Peyer's patch (tissue), 4 donors: ENCODE measurements at regions not wholly inside any gene's neighbourhood (a gene's known extent, or its start where the extent isn't known, plus 50 kb on each side); places are given as distances from the start of the nearest gene placed in this dataset.

ENCODE experiments used
- POLR2A ChIP-seq, 2 donors: fragments of 450-650 bp; IDR thresholded peaks; one replicate each; pipeline ENCODE4 v1.5.1; 2017; ENCODE audit warnings: antibody characterized with exemption in 2 of 2, mild to moderate bottlenecking in 2 of 2, moderate library complexity in 2 of 2
- TF ChIP-seq, protein P1 (sequence below), 6 experiments: fragments of 450-650 bp in 4 of 6; fragments of 200-600 bp in 2 of 6; sonication (generic) in 1 of 6; IDR thresholded peaks; one replicate each; pipeline ENCODE4 v1.5.1; 2017 to 2019; ENCODE audit warnings: antibody characterized with exemption in 6 of 6, mild to moderate bottlenecking in 3 of 6, moderate library complexity in 1 of 6

DNA sequence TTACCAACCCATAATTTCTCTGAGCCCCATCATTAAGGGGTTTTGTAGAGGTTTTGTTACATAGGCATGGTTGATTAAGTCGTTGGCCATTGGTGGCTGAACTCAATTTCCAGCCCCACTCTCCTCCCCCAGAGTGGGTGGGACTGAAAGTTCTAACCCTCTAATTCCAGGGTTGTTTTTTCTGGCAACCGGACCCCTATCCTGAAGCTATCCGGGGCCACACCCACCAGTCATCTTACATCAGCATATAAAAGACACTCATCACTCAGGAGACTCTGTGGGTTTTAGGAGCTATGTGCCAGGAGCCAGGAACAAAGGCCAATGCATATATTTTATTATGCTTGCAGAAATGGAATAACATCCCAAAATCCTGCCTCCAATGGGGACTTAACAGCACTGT is 186.0 kb downstream of the NXNL2 start:
- TF ChIP-seq, protein P1, sequence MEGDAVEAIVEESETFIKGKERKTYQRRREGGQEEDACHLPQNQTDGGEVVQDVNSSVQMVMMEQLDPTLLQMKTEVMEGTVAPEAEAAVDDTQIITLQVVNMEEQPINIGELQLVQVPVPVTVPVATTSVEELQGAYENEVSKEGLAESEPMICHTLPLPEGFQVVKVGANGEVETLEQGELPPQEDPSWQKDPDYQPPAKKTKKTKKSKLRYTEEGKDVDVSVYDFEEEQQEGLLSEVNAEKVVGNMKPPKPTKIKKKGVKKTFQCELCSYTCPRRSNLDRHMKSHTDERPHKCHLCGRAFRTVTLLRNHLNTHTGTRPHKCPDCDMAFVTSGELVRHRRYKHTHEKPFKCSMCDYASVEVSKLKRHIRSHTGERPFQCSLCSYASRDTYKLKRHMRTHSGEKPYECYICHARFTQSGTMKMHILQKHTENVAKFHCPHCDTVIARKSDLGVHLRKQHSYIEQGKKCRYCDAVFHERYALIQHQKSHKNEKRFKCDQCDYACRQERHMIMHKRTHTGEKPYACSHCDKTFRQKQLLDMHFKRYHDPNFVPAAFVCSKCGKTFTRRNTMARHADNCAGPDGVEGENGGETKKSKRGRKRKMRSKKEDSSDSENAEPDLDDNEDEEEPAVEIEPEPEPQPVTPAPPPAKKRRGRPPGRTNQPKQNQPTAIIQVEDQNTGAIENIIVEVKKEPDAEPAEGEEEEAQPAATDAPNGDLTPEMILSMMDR (IDR thresholded peaks at IDR 0.05), result no peak
- no peak for TF ChIP-seq POLR2A (IDR thresholded peaks at IDR 0.05)
